Neuronal stem cell (in vitro differentiated cells): ENCODE measurements at regions not wholly inside any gene's neighbourhood (a gene's known extent, or its start where the extent isn't known, plus 50 kb on each side); places are given as distances from the start of the nearest gene placed in this dataset.

Source experiments
- DNase-seq: peaks from one replicate; pipeline ENCODE4 v3.0.0-alpha.2; 2013; ENCODE audit warnings: low spot score
- H2AFZ ChIP-seq: one replicate; pipeline ENCODE4 v1.6.1; 2013; ENCODE audit warnings: mild to moderate bottlenecking, low read length, inconsistent platforms
- H2AK5ac ChIP-seq: 2 replicates; pipeline ENCODE4 v1.6.1; 2013; ENCODE audit warnings: low read depth, mild to moderate bottlenecking, inconsistent platforms, low read length, moderate library complexity, mixed read lengths
- H2BK120ac ChIP-seq: 2 replicates; pipeline ENCODE4 v1.6.1; 2013; ENCODE audit warnings: low read depth, mild to moderate bottlenecking, inconsistent platforms, low read length, moderate library complexity, mixed read lengths
- H2BK12ac ChIP-seq: one replicate; pipeline ENCODE4 v1.6.1; 2013; ENCODE audit warnings: low read length, inconsistent platforms
- H2BK15ac ChIP-seq: 2 replicates; pipeline ENCODE4 v1.6.1; 2013; ENCODE audit warnings: mild to moderate bottlenecking, low read length, inconsistent platforms, mixed read lengths
- H2BK5ac ChIP-seq: one replicate; pipeline ENCODE4 v1.6.1; 2013; ENCODE audit warnings: inconsistent platforms, mild to moderate bottlenecking, low read length, moderate library complexity
- H3K14ac ChIP-seq: one replicate; pipeline ENCODE4 v1.6.1; 2013; ENCODE audit warnings: low read length, inconsistent platforms
- H3K18ac ChIP-seq: 2 replicates; pipeline ENCODE4 v1.6.1; 2013; ENCODE audit warnings: low read length, inconsistent platforms
- H3K23ac ChIP-seq: 2 replicates; pipeline ENCODE4 v1.6.1; 2013; ENCODE audit warnings: low read depth, mild to moderate bottlenecking, mixed read lengths, low read length, inconsistent platforms; ENCODE audit not compliant: poor library complexity
- H3K27ac ChIP-seq: replicated peaks from 3 replicates; pipeline ENCODE4 v1.5.1; 2013; ENCODE audit warnings: low read length, inconsistent platforms
- H3K27me3 ChIP-seq, 3 experiments: 2 replicates each; pipeline ENCODE4 v1.6.1; 2013; ENCODE audit warnings: low read length in 3 of 3, mild to moderate bottlenecking in 2 of 3, inconsistent platforms in 1 of 3, low read depth in 1 of 3, mixed read lengths in 1 of 3, moderate library complexity in 1 of 3; ENCODE audit not compliant: control insufficient read depth in 3 of 3, insufficient read depth in 3 of 3
- H3K36me3 ChIP-seq, 2 donors: replicated peaks in 1 of 2; 2 replicates each; pipeline ENCODE4 v1.6.1; 2013; ENCODE audit warnings: low read length in 2 of 2; ENCODE audit not compliant: control insufficient read depth in 2 of 2, insufficient read depth in 2 of 2
- H3K4ac ChIP-seq: 2 replicates; pipeline ENCODE4 v1.6.1; 2013; ENCODE audit warnings: inconsistent platforms, mild to moderate bottlenecking, low read length, moderate library complexity
- H3K4me1 ChIP-seq, 2 donors: 1 replicate in 1 of 2; 2 replicates in 1 of 2; pipeline ENCODE4 v1.6.1; 2013; ENCODE audit warnings: low read length in 2 of 2, low read depth in 1 of 2; ENCODE audit not compliant: control insufficient read depth in 2 of 2, insufficient read depth in 1 of 2
- H3K4me2 ChIP-seq: one replicate; pipeline ENCODE4 v1.6.1; 2013; ENCODE audit warnings: mild to moderate bottlenecking, low read length, inconsistent platforms; ENCODE audit not compliant: insufficient read depth, poor library complexity, severe bottlenecking
- H3K4me3 ChIP-seq, 2 donors: 2 replicates each; pipeline ENCODE4 v1.5.1; 2013; ENCODE audit warnings: low read length in 2 of 2, mild to moderate bottlenecking in 2 of 2, inconsistent platforms in 1 of 2, moderate library complexity in 1 of 2
- H3K79me1 ChIP-seq: one replicate; pipeline ENCODE4 v1.6.1; 2013; ENCODE audit warnings: low read depth, mild to moderate bottlenecking, inconsistent platforms, low read length, moderate library complexity
- H3K9ac ChIP-seq: one replicate; pipeline ENCODE4 v1.6.1; 2013; ENCODE audit warnings: mild to moderate bottlenecking, low read depth, low read length, inconsistent platforms; ENCODE audit not compliant: poor library complexity
- H3K9me3 ChIP-seq, 2 donors: replicated peaks in 1 of 2; 2 replicates each; pipeline versions ENCODE3 to v1.6.1; 2013; ENCODE audit warnings: low read length in 2 of 2, mild to moderate bottlenecking in 2 of 2, inconsistent platforms in 1 of 2, low read depth in 1 of 2, mixed read lengths in 1 of 2, moderate library complexity in 1 of 2; ENCODE audit not compliant: control insufficient read depth in 2 of 2, insufficient read depth in 1 of 2
- H4K8ac ChIP-seq: one replicate; pipeline ENCODE4 v1.6.1; 2013; ENCODE audit warnings: low read depth, mild to moderate bottlenecking, inconsistent platforms, low read length, moderate library complexity
- H4K91ac ChIP-seq: one replicate; pipeline ENCODE4 v1.6.1; 2013; ENCODE audit warnings: low read length, low read depth, mild to moderate bottlenecking, inconsistent platforms; ENCODE audit not compliant: poor library complexity
- WGBS, 2 donors: extraction: QIAGEN DNeasy Blood & Tissue Kit; methylation state at CpG; one replicate each; pipeline ENCODE4 v1.1.7; 2013; ENCODE audit warnings: missing lambda C conversion rate in 2 of 2, mixed read lengths in 1 of 2; ENCODE audit not compliant: insufficient read length in 2 of 2, insufficient replicate concordance in 1 of 2; ENCODE audit errors: extremely low coverage in 2 of 2; 5-methylcytosine and 5-hydroxymethylcytosine counted together

- H2AK5ac ChIP-seq = no peak overlapping the region
- H3K9ac ChIP-seq = no peak overlapping the region
- no peak overlapping the region for H3K23ac ChIP-seq
- H3K36me3 ChIP-seq = no peaks in the 10 kb centered on the region
- no peak overlapping the region for H2BK12ac ChIP-seq
- H2AFZ ChIP-seq = no peak overlapping the region
- H2BK5ac ChIP-seq = no peak overlapping the region
- H3K4me3 ChIP-seq = no peak overlapping the region
- H3K4ac ChIP-seq = no peak overlapping the region
- no peak overlapping the region for H2BK120ac ChIP-seq
- DNase-seq = no peak
- H2BK15ac ChIP-seq = no peak overlapping the region
- peaks cover 2 to 15% of the 10 kb centered on the region in 2 donors for H3K9me3 ChIP-seq
- H4K91ac ChIP-seq = no peak overlapping the region
- H4K8ac ChIP-seq = no peak overlapping the region
- H3K4me1 ChIP-seq = peaks cover 0 to 1% of the 10 kb centered on the region in 2 donors
- H3K4me2 ChIP-seq = no peak overlapping the region
- no peak overlapping the region for H3K27ac ChIP-seq
- no peaks in the 10 kb centered on the region for H3K79me1 ChIP-seq
- no peak overlapping the region for H3K18ac ChIP-seq
- no peak overlapping the region for H3K14ac ChIP-seq
- no CpG with 5 or more reads among the region's 2 CpGs for WGBS, 2 donors
- no peaks in the 10 kb centered on the region for H3K27me3 ChIP-seq
These were observed 243.1 kb upstream of the ADAMTS9 start for GRCh38 chr3:64930891-64931290.

DNA sequence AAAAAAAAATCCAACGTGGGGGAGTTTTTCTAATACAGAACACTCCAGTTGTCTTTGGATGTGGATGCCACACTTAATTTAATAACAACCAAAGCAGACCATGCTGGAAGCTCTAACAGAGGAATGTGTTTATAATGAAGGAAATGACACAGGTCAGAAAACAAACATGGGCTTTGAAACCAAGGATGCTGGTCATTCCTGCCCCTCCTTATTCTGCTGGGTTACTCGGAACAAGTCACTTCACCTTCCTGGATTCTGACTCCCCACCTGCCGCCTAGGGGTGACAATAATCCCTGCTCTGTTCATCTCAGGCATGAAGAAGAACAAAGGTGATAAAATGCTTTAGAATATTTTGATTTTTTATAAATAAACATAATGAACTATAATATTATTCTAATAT lies 240.9 kb upstream of the ADAMTS9 start:
- no peaks in the 10 kb centered on the region for H3K79me1 ChIP-seq
- H2AK5ac ChIP-seq = no peak overlapping the region
- H3K14ac ChIP-seq = no peak overlapping the region
- H2BK12ac ChIP-seq = no peak overlapping the region
- H3K4me3 ChIP-seq = no peak overlapping the region
- H3K4ac ChIP-seq = no peak overlapping the region
- no peaks in the 10 kb centered on the region for H3K27me3 ChIP-seq
- H2BK5ac ChIP-seq = no peak overlapping the region
- DNase-seq = no peak
- no peak overlapping the region for H2BK120ac ChIP-seq
- no peak overlapping the region for H4K8ac ChIP-seq
- no peak overlapping the region for H2BK15ac ChIP-seq
- H3K9ac ChIP-seq = no peak overlapping the region
- peaks cover 2 to 7% of the 10 kb centered on the region in 2 donors for H3K9me3 ChIP-seq
- H4K91ac ChIP-seq = no peak overlapping the region
- no CpG with 5 or more reads among the region's 3 CpGs for WGBS, 2 donors
- peaks cover 0 to 1% of the 10 kb centered on the region in 2 donors for H3K4me1 ChIP-seq
- H3K4me2 ChIP-seq = no peak overlapping the region
- H3K18ac ChIP-seq = no peak overlapping the region
- H3K36me3 ChIP-seq = no peaks in the 10 kb centered on the region
- no peak overlapping the region for H2AFZ ChIP-seq
- H3K23ac ChIP-seq = no peak overlapping the region
- H3K27ac ChIP-seq = no peak overlapping the region

- Histone ChIP-seq H3K4ac (no peak overlapping the region), H3K4me2 (no peak overlapping the region), H3K27me3 (no peaks in the 10 kb centered on the region), H2AK5ac (no peak overlapping the region), H2BK15ac (no peak overlapping the region), H3K18ac (no peak overlapping the region), H2BK5ac (no peak overlapping the region), H3K23ac (no peak overlapping the region), H4K8ac (no peak overlapping the region), H2AFZ (no peak overlapping the region), H3K4me3 (no peak overlapping the region), H3K27ac (no peak overlapping the region), H3K79me1 (no peaks in the 10 kb centered on the region), H4K91ac (no peak overlapping the region), H3K9me3 (peaks cover under 1 to 2% of the 10 kb centered on the region in 2 donors), H2BK120ac (no peak overlapping the region), H3K4me1 (peaks cover 0 to 4% of the 10 kb centered on the region in 2 donors), H3K14ac (no peak overlapping the region), H3K9ac (no peak overlapping the region), H2BK12ac (no peak overlapping the region), H3K36me3 (no peaks in the 10 kb centered on the region)
- DNase-seq = no peak
- WGBS, 2 donors = no CpG with 5 or more reads among the region's 3 CpGs
These were observed 239.9 kb upstream of the ADAMTS9 start for GRCh38 chr3:64927689-64928088.

DNA sequence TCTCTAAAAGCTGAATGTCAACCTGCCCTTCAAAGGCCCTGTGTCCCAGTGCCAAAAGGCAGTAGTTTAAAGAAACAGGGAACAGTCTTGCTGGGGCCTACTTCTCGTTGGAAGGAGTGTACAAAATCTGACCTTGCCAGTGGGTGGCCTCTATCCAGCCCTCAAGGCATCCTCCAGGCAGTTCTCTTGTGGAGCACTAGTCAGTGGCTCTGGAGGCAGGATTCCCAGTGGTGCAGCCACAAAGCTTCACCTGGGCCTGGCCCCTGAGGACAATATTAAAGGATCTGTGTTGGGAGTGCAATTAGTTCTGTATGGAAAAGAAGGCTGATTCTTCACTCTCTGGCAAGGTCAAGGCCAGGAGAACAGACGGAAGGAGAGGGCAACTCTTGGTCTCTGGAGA lies 237.8 kb upstream of the ADAMTS9 start:
- Histone ChIP-seq H3K79me1 (no peaks in the 10 kb centered on the region), H3K23ac (no peak overlapping the region), H3K4ac (no peak overlapping the region), H3K27ac (no peak overlapping the region), H3K4me3 (no peak overlapping the region), H3K36me3 (no peaks in the 10 kb centered on the region), H3K14ac (no peak overlapping the region), H3K4me2 (no peak overlapping the region), H3K18ac (peak overlapping the region; percentile 49), H2AFZ (no peak overlapping the region), H3K9me3 (no peaks in the 10 kb centered on the region), H4K8ac (no peak overlapping the region), H2AK5ac (no peak overlapping the region), H2BK12ac (no peak overlapping the region), H4K91ac (no peak overlapping the region), H2BK15ac (no peak overlapping the region), H3K27me3 (no peaks in the 10 kb centered on the region), H3K4me1 (peaks cover 7 to 10% of the 10 kb centered on the region in 2 donors), H2BK120ac (no peak overlapping the region), H3K9ac (no peak overlapping the region), H2BK5ac (no peak overlapping the region)
- WGBS, 2 donors = no CpG with 5 or more reads among the region's 2 CpGs
- no peak for DNase-seq
